ENCODE measurements at regions not wholly inside any gene's neighbourhood (a gene's known extent, or its start where the extent isn't known, plus 50 kb on each side); places are given as distances from the start of the nearest gene placed in this dataset.

GRCh38 chr13:106401081-106401480, 134.4 kb downstream of the EFNB2 start:
- no peak overlapping the region for H3K4me3 ChIP-seq (replicated peaks in 1 of 4; ENCODE audit: control extremely low read depth in 1 of 4, insufficient read depth in 1 of 4, low read depth in 3 of 4, low read length in 4 of 4)
- TF ChIP-seq CTCF (conservative IDR thresholded peaks at IDR 0.05 in 1 of 2, IDR thresholded peaks at IDR 0.05 in 1 of 2; ENCODE audit: low read depth in 1 of 2, low read length in 2 of 2) (no peak), EZH2 (IDR thresholded peaks at IDR 0.05; ENCODE audit: low read length, missing control alignments) (no peak)
- no peak overlapping the region for H3K9ac ChIP-seq (ENCODE audit: insufficient read depth, low read length)
- H3K4me1 ChIP-seq (ENCODE audit: control insufficient read depth, extremely low read depth, insufficient read depth, low read length): no peaks in the 10 kb centered on the region
- DNase-seq (ENCODE audit: low read depth in 2 of 2): no peak
- no peaks in the 10 kb centered on the region for H3K27me3 ChIP-seq (ENCODE audit: control insufficient read depth, insufficient read depth, low read length)
- H3K4me2 ChIP-seq (ENCODE audit: extremely low read depth, insufficient read depth, low read length): no peak overlapping the region
- no peak overlapping the region for H2AFZ ChIP-seq (ENCODE audit: low read length)
- no peak overlapping the region for H3K27ac ChIP-seq (ENCODE audit: insufficient read depth, low read length)
- H3K36me3 ChIP-seq (ENCODE audit: control insufficient read depth, insufficient read depth, low read length): no peaks in the 10 kb centered on the region
- no peaks in the 10 kb centered on the region for H3K79me2 ChIP-seq (ENCODE audit: control insufficient read depth, insufficient read depth, low read length)
- no peaks in the 10 kb centered on the region for H4K20me1 ChIP-seq (ENCODE audit: control insufficient read depth, extremely low read depth, insufficient read depth, low read length)
- H3K9me3 ChIP-seq (ENCODE audit: control insufficient read depth, insufficient read depth, low read depth, low read length): no peaks in the 10 kb centered on the region

- no peak overlapping the region for H3K9ac ChIP-seq (ENCODE audit: insufficient read depth, low read length)
- TF ChIP-seq CTCF (conservative IDR thresholded peaks at IDR 0.05 in 1 of 2, IDR thresholded peaks at IDR 0.05 in 1 of 2; ENCODE audit: low read depth in 1 of 2, low read length in 2 of 2) (peak in 1 of 2 donors; percentile 2), EZH2 (IDR thresholded peaks at IDR 0.05; ENCODE audit: low read length, missing control alignments) (no peak)
- no peaks in the 10 kb centered on the region for H3K79me2 ChIP-seq (ENCODE audit: control insufficient read depth, insufficient read depth, low read length)
- H4K20me1 ChIP-seq (ENCODE audit: control insufficient read depth, extremely low read depth, insufficient read depth, low read length): no peaks in the 10 kb centered on the region
- no peak for DNase-seq (ENCODE audit: low read depth in 2 of 2)
- H3K9me3 ChIP-seq (ENCODE audit: control insufficient read depth, insufficient read depth, low read depth, low read length): no peaks in the 10 kb centered on the region
- H3K4me3 ChIP-seq (replicated peaks in 1 of 4; ENCODE audit: control extremely low read depth in 1 of 4, insufficient read depth in 1 of 4, low read depth in 3 of 4, low read length in 4 of 4): no peak overlapping the region
- H3K36me3 ChIP-seq (ENCODE audit: control insufficient read depth, insufficient read depth, low read length): no peaks in the 10 kb centered on the region
- H3K27ac ChIP-seq (ENCODE audit: insufficient read depth, low read length): no peak overlapping the region
- no peak overlapping the region for H3K4me2 ChIP-seq (ENCODE audit: extremely low read depth, insufficient read depth, low read length)
- no peak overlapping the region for H2AFZ ChIP-seq (ENCODE audit: low read length)
- H3K27me3 ChIP-seq (ENCODE audit: control insufficient read depth, insufficient read depth, low read length): no peaks in the 10 kb centered on the region
- no peaks in the 10 kb centered on the region for H3K4me1 ChIP-seq (ENCODE audit: control insufficient read depth, extremely low read depth, insufficient read depth, low read length)
Observed at GRCh38 chr13:106400289-106400688, 135.2 kb downstream of the EFNB2 start.

GRCh38 chr13:106398289-106398688, 137.2 kb downstream of the EFNB2 start:
- H3K9ac ChIP-seq (ENCODE audit: insufficient read depth, low read length): no peak overlapping the region
- no peak overlapping the region for H3K27ac ChIP-seq (ENCODE audit: insufficient read depth, low read length)
- no peaks in the 10 kb centered on the region for H3K9me3 ChIP-seq (ENCODE audit: control insufficient read depth, insufficient read depth, low read depth, low read length)
- H3K27me3 ChIP-seq (ENCODE audit: control insufficient read depth, insufficient read depth, low read length): no peaks in the 10 kb centered on the region
- H4K20me1 ChIP-seq (ENCODE audit: control insufficient read depth, extremely low read depth, insufficient read depth, low read length): no peaks in the 10 kb centered on the region
- no peak overlapping the region for H3K4me3 ChIP-seq (replicated peaks in 1 of 4; ENCODE audit: control extremely low read depth in 1 of 4, insufficient read depth in 1 of 4, low read depth in 3 of 4, low read length in 4 of 4)
- no peaks in the 10 kb centered on the region for H3K4me1 ChIP-seq (ENCODE audit: control insufficient read depth, extremely low read depth, insufficient read depth, low read length)
- H2AFZ ChIP-seq (ENCODE audit: low read length): no peak overlapping the region
- H3K4me2 ChIP-seq (ENCODE audit: extremely low read depth, insufficient read depth, low read length): no peak overlapping the region
- TF ChIP-seq CTCF (conservative IDR thresholded peaks at IDR 0.05 in 1 of 2, IDR thresholded peaks at IDR 0.05 in 1 of 2; ENCODE audit: low read depth in 1 of 2, low read length in 2 of 2): no peak
- no peak for TF ChIP-seq EZH2 (IDR thresholded peaks at IDR 0.05; ENCODE audit: low read length, missing control alignments)
- no peaks in the 10 kb centered on the region for H3K79me2 ChIP-seq (ENCODE audit: control insufficient read depth, insufficient read depth, low read length)
- H3K36me3 ChIP-seq (ENCODE audit: control insufficient read depth, insufficient read depth, low read length): no peaks in the 10 kb centered on the region
- DNase-seq (ENCODE audit: low read depth in 2 of 2): no peak
